ENCODE measurements at regions not wholly inside any gene's neighbourhood (a gene's known extent, or its start where the extent isn't known, plus 50 kb on each side); places are given as distances from the start of the nearest gene placed in this dataset.
A peak's percentile ranks its signal among the peaks of the same experiment; 100 is the strongest.
"Not testable (repeated sequence)": the region's sequence is repeated elsewhere in the genome, so short reads cannot be mapped to it uniquely, and the experiment has no call there.

- Histone ChIP-seq H3K4me3 (ENCODE audit: low read depth in 1 of 5, low read length in 5 of 5) (no peak overlapping the region), H3K36me3 (ENCODE audit: control insufficient read depth in 5 of 5, insufficient read depth in 5 of 5, low read length in 5 of 5) (no peaks in the 10 kb centered on the region), H3K27ac (ENCODE audit: low read depth, low read length) (no peak overlapping the region), H3K27me3 (ENCODE audit: control insufficient read depth in 5 of 5, insufficient read depth in 4 of 5, low read length in 5 of 5) (peaks cover 0 to 3% (median 0%) of the 10 kb centered on the region in 5 donors), H3K4me1 (ENCODE audit: control insufficient read depth in 5 of 5, insufficient read depth in 5 of 5, low read length in 5 of 5) (peaks cover 0 to 14% (median 0%) of the 10 kb centered on the region in 5 donors), H3K9me3 (ENCODE audit: control insufficient read depth in 5 of 5, low read length in 5 of 5) (no peaks in the 10 kb centered on the region), H3K9ac (ENCODE audit: low read length in 5 of 5) (no peak overlapping the region)
These were observed 469.7 kb upstream of the FGF16 start for GRCh38 chrX:76977452-76977851.

- no peak overlapping the region for H3K9ac ChIP-seq (ENCODE audit: low read length in 5 of 5)
These were observed 459.8 kb upstream of the FGF16 start for GRCh38 chrX:76987381-76987780.

GRCh38 chrX:76996641-76997040, 450.5 kb upstream of the FGF16 start:
- no peak overlapping the region for H3K27ac ChIP-seq (ENCODE audit: low read depth, low read length)
- H3K27me3 ChIP-seq (ENCODE audit: control insufficient read depth in 5 of 5, insufficient read depth in 4 of 5, low read length in 5 of 5), result peaks cover 0 to 4% (median 0%) of the 10 kb centered on the region in 5 donors
- no peaks in the 10 kb centered on the region for H3K4me1 ChIP-seq (ENCODE audit: control insufficient read depth in 5 of 5, insufficient read depth in 5 of 5, low read length in 5 of 5)
- H3K36me3 ChIP-seq (ENCODE audit: control insufficient read depth in 5 of 5, insufficient read depth in 5 of 5, low read length in 5 of 5), result no peaks in the 10 kb centered on the region
- no peak overlapping the region for H3K4me3 ChIP-seq (ENCODE audit: low read depth in 1 of 5, low read length in 5 of 5)
- peaks cover 0 to 7% (median 3%) of the 10 kb centered on the region in 5 donors for H3K9me3 ChIP-seq (ENCODE audit: control insufficient read depth in 5 of 5, low read length in 5 of 5)
- no peak overlapping the region for H3K9ac ChIP-seq (ENCODE audit: low read length in 5 of 5)

More at GRCh38 chrX:76987381-76987780, 459.8 kb upstream of the FGF16 start:
- Histone ChIP-seq H3K27me3 (ENCODE audit: control insufficient read depth in 5 of 5, insufficient read depth in 4 of 5, low read length in 5 of 5) (no peaks in the 10 kb centered on the region), H3K9me3 (ENCODE audit: control insufficient read depth in 5 of 5, low read length in 5 of 5) (peaks cover 0 to 20% (median 9%) of the 10 kb centered on the region in 5 donors), H3K4me3 (ENCODE audit: low read depth in 1 of 5, low read length in 5 of 5) (no peak overlapping the region), H3K27ac (ENCODE audit: low read depth, low read length) (no peak overlapping the region), H3K4me1 (ENCODE audit: control insufficient read depth in 5 of 5, insufficient read depth in 5 of 5, low read length in 5 of 5) (no peaks in the 10 kb centered on the region), H3K36me3 (ENCODE audit: control insufficient read depth in 5 of 5, insufficient read depth in 5 of 5, low read length in 5 of 5) (no peaks in the 10 kb centered on the region)

GRCh38 chrX:77003530-77003929, 443.7 kb upstream of the FGF16 start:
- no peak overlapping the region for H3K4me3 ChIP-seq (ENCODE audit: low read depth in 1 of 5, low read length in 5 of 5)
- H3K27me3 ChIP-seq (ENCODE audit: control insufficient read depth in 5 of 5, insufficient read depth in 4 of 5, low read length in 5 of 5), result peaks cover 0 to 4% (median 0%) of the 10 kb centered on the region in 5 donors
- peaks cover 0 to 4% (median 0%) of the 10 kb centered on the region in 5 donors for H3K9me3 ChIP-seq (ENCODE audit: control insufficient read depth in 5 of 5, low read length in 5 of 5)
- no peaks in the 10 kb centered on the region for H3K4me1 ChIP-seq (ENCODE audit: control insufficient read depth in 5 of 5, insufficient read depth in 5 of 5, low read length in 5 of 5)
- no peak overlapping the region for H3K9ac ChIP-seq (ENCODE audit: low read length in 5 of 5)
- H3K36me3 ChIP-seq (ENCODE audit: control insufficient read depth in 5 of 5, insufficient read depth in 5 of 5, low read length in 5 of 5), result no peaks in the 10 kb centered on the region
- no peak overlapping the region for H3K27ac ChIP-seq (ENCODE audit: low read depth, low read length)

- no peaks in the 10 kb centered on the region for H3K4me1 ChIP-seq (ENCODE audit: control insufficient read depth in 5 of 5, insufficient read depth in 5 of 5, low read length in 5 of 5)
- H3K27ac ChIP-seq (ENCODE audit: low read depth, low read length), result no peak overlapping the region
- peaks cover 0 to 4% (median 0%) of the 10 kb centered on the region in 5 donors for H3K9me3 ChIP-seq (ENCODE audit: control insufficient read depth in 5 of 5, low read length in 5 of 5)
These were observed 443.2 kb upstream of the FGF16 start for GRCh38 chrX:77003956-77004355.

GRCh38 chrX:77009691-77010090, 437.5 kb upstream of the FGF16 start:
- H3K4me3 ChIP-seq (ENCODE audit: low read depth in 1 of 5, low read length in 5 of 5), result no peak overlapping the region
- no peaks in the 10 kb centered on the region for H3K36me3 ChIP-seq (ENCODE audit: control insufficient read depth in 5 of 5, insufficient read depth in 5 of 5, low read length in 5 of 5)
- H3K27me3 ChIP-seq (ENCODE audit: control insufficient read depth in 5 of 5, insufficient read depth in 4 of 5, low read length in 5 of 5), result peaks cover 0 to 11% (median 2%) of the 10 kb centered on the region in 5 donors
- no peak overlapping the region for H3K27ac ChIP-seq (ENCODE audit: low read depth, low read length)
- no peak overlapping the region for H3K9ac ChIP-seq (ENCODE audit: low read length in 5 of 5)
- H3K9me3 ChIP-seq (ENCODE audit: control insufficient read depth in 5 of 5, low read length in 5 of 5), result no peaks in the 10 kb centered on the region
- no peaks in the 10 kb centered on the region for H3K4me1 ChIP-seq (ENCODE audit: control insufficient read depth in 5 of 5, insufficient read depth in 5 of 5, low read length in 5 of 5)

More at GRCh38 chrX:77003956-77004355, 443.2 kb upstream of the FGF16 start:
- H3K9ac ChIP-seq (ENCODE audit: low read length in 5 of 5), result no peak overlapping the region
- H3K27me3 ChIP-seq (ENCODE audit: control insufficient read depth in 5 of 5, insufficient read depth in 4 of 5, low read length in 5 of 5), result peaks cover 0 to under 1% (median 0%) of the 10 kb centered on the region in 5 donors
- no peaks in the 10 kb centered on the region for H3K36me3 ChIP-seq (ENCODE audit: control insufficient read depth in 5 of 5, insufficient read depth in 5 of 5, low read length in 5 of 5)
- no peak overlapping the region for H3K4me3 ChIP-seq (ENCODE audit: low read depth in 1 of 5, low read length in 5 of 5)

GRCh38 chrX:77014377-77015372, 432.5 kb upstream of the FGF16 start:
- Histone ChIP-seq H3K4me1 (ENCODE audit: control insufficient read depth in 5 of 5, insufficient read depth in 5 of 5, low read length in 5 of 5) (no peaks in the 10 kb centered on the region), H3K9ac (ENCODE audit: low read length in 5 of 5) (no peak overlapping the region), H3K36me3 (ENCODE audit: control insufficient read depth in 5 of 5, insufficient read depth in 5 of 5, low read length in 5 of 5) (no peaks in the 10 kb centered on the region), H3K4me3 (ENCODE audit: low read depth in 1 of 5, low read length in 5 of 5) (no peak overlapping the region), H3K9me3 (ENCODE audit: control insufficient read depth in 5 of 5, low read length in 5 of 5) (no peaks in the 10 kb centered on the region), H3K27me3 (ENCODE audit: control insufficient read depth in 5 of 5, insufficient read depth in 4 of 5, low read length in 5 of 5) (peaks cover 0 to 12% (median 2%) of the 10 kb centered on the region in 5 donors), H3K27ac (ENCODE audit: low read depth, low read length) (no peak overlapping the region)

GRCh38 chrX:77017093-77017492, 430.1 kb upstream of the FGF16 start:
- H3K27me3 ChIP-seq (ENCODE audit: control insufficient read depth in 5 of 5, insufficient read depth in 4 of 5, low read length in 5 of 5), result peaks cover 0 to 6% (median 0%) of the 10 kb centered on the region in 5 donors
- no peak overlapping the region for H3K4me3 ChIP-seq (ENCODE audit: low read depth in 1 of 5, low read length in 5 of 5)
- no peaks in the 10 kb centered on the region for H3K36me3 ChIP-seq (ENCODE audit: control insufficient read depth in 5 of 5, insufficient read depth in 5 of 5, low read length in 5 of 5)
- no peaks in the 10 kb centered on the region for H3K4me1 ChIP-seq (ENCODE audit: control insufficient read depth in 5 of 5, insufficient read depth in 5 of 5, low read length in 5 of 5)
- no peaks in the 10 kb centered on the region for H3K9me3 ChIP-seq (ENCODE audit: control insufficient read depth in 5 of 5, low read length in 5 of 5)
- no peak overlapping the region for H3K9ac ChIP-seq (ENCODE audit: low read length in 5 of 5)
- no peak overlapping the region for H3K27ac ChIP-seq (ENCODE audit: low read depth, low read length)

- not testable (repeated sequence) for H3K27me3 ChIP-seq (ENCODE audit: control insufficient read depth in 5 of 5, insufficient read depth in 4 of 5, low read length in 5 of 5); H3K36me3 ChIP-seq (ENCODE audit: control insufficient read depth in 5 of 5, insufficient read depth in 5 of 5, low read length in 5 of 5); H3K27ac ChIP-seq (ENCODE audit: low read depth, low read length); H3K9ac ChIP-seq (ENCODE audit: low read length in 5 of 5); H3K4me1 ChIP-seq (ENCODE audit: control insufficient read depth in 5 of 5, insufficient read depth in 5 of 5, low read length in 5 of 5); H3K9me3 ChIP-seq (ENCODE audit: control insufficient read depth in 5 of 5, low read length in 5 of 5)
- peak overlapping the region in 4 of 5 donors; percentile 39 to 51 (median 47) for H3K4me3 ChIP-seq (ENCODE audit: low read depth in 1 of 5, low read length in 5 of 5)
These were observed 400.9 kb upstream of the FGF16 start for GRCh38 chrX:77046180-77046810.

- Histone ChIP-seq H3K27ac (ENCODE audit: low read depth, low read length) (no peak overlapping the region), H3K9me3 (ENCODE audit: control insufficient read depth in 5 of 5, low read length in 5 of 5) (peaks cover 0 to 2% (median 0%) of the 10 kb centered on the region in 5 donors), H3K36me3 (ENCODE audit: control insufficient read depth in 5 of 5, insufficient read depth in 5 of 5, low read length in 5 of 5) (no peaks in the 10 kb centered on the region), H3K27me3 (ENCODE audit: control insufficient read depth in 5 of 5, insufficient read depth in 4 of 5, low read length in 5 of 5) (peaks cover 0 to 5% (median 0%) of the 10 kb centered on the region in 5 donors), H3K4me1 (ENCODE audit: control insufficient read depth in 5 of 5, insufficient read depth in 5 of 5, low read length in 5 of 5) (no peaks in the 10 kb centered on the region), H3K9ac (ENCODE audit: low read length in 5 of 5) (no peak overlapping the region), H3K4me3 (ENCODE audit: low read depth in 1 of 5, low read length in 5 of 5) (no peak overlapping the region)
These were observed 386.6 kb upstream of the FGF16 start for GRCh38 chrX:77060572-77060971.
